ENCODE measurements at regions not wholly inside any gene's neighbourhood (a gene's known extent, or its start where the extent isn't known, plus 50 kb on each side); places are given as distances from the start of the nearest gene placed in this dataset.

GRCh38 chr2:193581807-193582206, 1387.1 kb upstream of the TMEFF2 start:
- TF ChIP-seq MXD4 (CRISPR knock-in tag; IDR thresholded peaks at IDR 0.05; ENCODE audit: borderline replicate concordance) (no peak), CTCF (IDR thresholded peaks at IDR 0.05) (no peak), JUN (CRISPR knock-in tag; IDR thresholded peaks at IDR 0.05) (no peak), IRF1 (CRISPR knock-in tag; IDR thresholded peaks at IDR 0.05) (no peak), SP1 (CRISPR knock-in tag; conservative IDR thresholded peaks at IDR 0.05) (no peak), ZNF317 (CRISPR knock-in tag; IDR thresholded peaks at IDR 0.05; ENCODE audit: borderline replicate concordance, low read depth) (no peak), ATF1 (CRISPR knock-in tag; IDR thresholded peaks at IDR 0.05) (no peak), ATF6 (CRISPR knock-in tag; IDR thresholded peaks at IDR 0.05) (no peak)

Measured in WTC11 (cell line).